Heart left ventricle (tissue), 16 donors: ENCODE measurements at regions not wholly inside any gene's neighbourhood (a gene's known extent, or its start where the extent isn't known, plus 50 kb on each side); places are given as distances from the start of the nearest gene placed in this dataset.

Experiments
- ATAC-seq, 4 donors: fragments of 200-7000 bp; cut with Tn5 transposase; one replicate each; pipeline ENCODE4 v1.9.1; 2020 to 2022; ENCODE audit warnings: moderate library complexity in 4 of 4, mild to moderate bottlenecking in 3 of 4, moderate number of reproducible peaks in 1 of 4
- DNase-seq, 5 donors: peaks; one replicate each; pipeline ENCODE4 v3.0.0-alpha.2; 2020
- H3K27ac ChIP-seq, 12 donors: fragments of 200-600 bp; sonication (generic) in 4 of 12; one replicate each; pipeline versions ENCODE4 v1.5.0 to v1.8.0; 2016 to 2022; ENCODE audit warnings: mild to moderate bottlenecking in 2 of 12
- H3K27me3 ChIP-seq, 9 donors: fragments of 200-600 bp; sonication (generic) in 2 of 9; one replicate each; pipeline versions ENCODE4 v1.5.1 to v1.8.0; 2016 to 2022; ENCODE audit warnings: mild to moderate bottlenecking in 3 of 9
- H3K36me3 ChIP-seq, 9 donors: fragments of 200-600 bp; sonication (generic) in 2 of 9; one replicate each; pipeline versions ENCODE4 v1.5.0 to v1.8.0; 2018 to 2022; ENCODE audit warnings: mild to moderate bottlenecking in 2 of 9
- H3K4me1 ChIP-seq, 12 donors: fragments of 200-600 bp; sonication (generic) in 4 of 12; one replicate each; pipeline versions ENCODE4 v1.5.0 to v1.8.0; 2016 to 2022; ENCODE audit warnings: mild to moderate bottlenecking in 3 of 12
- H3K4me3 ChIP-seq, 12 donors: fragments of 200-600 bp; sonication (generic) in 4 of 12; one replicate each; pipeline versions ENCODE4 v1.5.0 to v1.8.0; 2017 to 2022; ENCODE audit warnings: mild to moderate bottlenecking in 9 of 12, moderate library complexity in 4 of 12
- H3K9me3 ChIP-seq, 12 donors: fragments of 200-600 bp; sonication (generic) in 4 of 12; one replicate each; pipeline versions ENCODE4 v1.5.0 to v1.8.0; 2016 to 2022; ENCODE audit warnings: mild to moderate bottlenecking in 1 of 12
- CTCF ChIP-seq, 12 donors: fragments of 200-600 bp; sonication (generic) in 4 of 12; IDR thresholded peaks; one replicate each; pipeline versions ENCODE4 v1.5.0 to v1.8.0; 2018 to 2022; ENCODE audit warnings: antibody characterized with exemption in 12 of 12, mild to moderate bottlenecking in 5 of 12
- POLR2A ChIP-seq, 2 donors: fragments of 450-650 bp; IDR thresholded peaks; one replicate each; pipeline ENCODE4 v1.6.1; 2017; ENCODE audit warnings: antibody characterized with exemption in 2 of 2, mild to moderate bottlenecking in 2 of 2, moderate library complexity in 2 of 2
- WGBS, 4 donors: extraction: QIAGEN DNeasy Blood & Tissue Kit in 2 of 4; methylation state at CpG; one replicate each; pipeline versions ENCODE4 v1.1.5 to v1.1.7; 2013 to 2018; 5-methylcytosine and 5-hydroxymethylcytosine counted together
- intact Hi-C, 10 donors: fragments of 100-400 bp; cut with DNase I; formaldehyde crosslinking; loops; one replicate each; pipeline versions ENCODE4 v1.11.1 to v1.14.2; 2022
- donor health status: ischemic (EF 13 %, LVEDD 7.1; RV severe dilation, severe dysfunction).
- donor health status: healthy with polysubstance abuse.
- donor health status: DM: no; HTN: yes; CAD: no.
- donor health status: DM: no; HTN: no; CAD: no.
- donor health status: ischemic (EF 25% LVEDD 6.9; RV normal size, moderate dysfunction).
- donor health status: ischemic (EF 25% LVEDD 5.7; RV mildly dilated, moderate dysfunction).
- donor health status: healthy.
- donor health status: DM: yes; HTN: yes; CAD: no.
- donor health status: ischemic (EF 35%, LVEDD 5.7; RV mildly dilated, moderate dysfunction).
- donor health status: nonischemic (EF 11% LVEDD 7.7; RV severe dilation, severe dysfunction).
- donor health status: DM: yes; HTN: yes; CAD: no.
- donor health status: PGD.
- donor health status: ischemic (EF 29% LVEDD 5.4; RV normal size, mild dysfunction).
- donor health status: nonischemic (EF 23%, LVEDD 6.1; RV moderate dilation, normal function).

- ATAC-seq: no peak
- no peak overlapping the region for H3K4me3 ChIP-seq
- no peaks in the 10 kb centered on the region for H3K36me3 ChIP-seq
- H3K4me1 ChIP-seq: no peaks in the 10 kb centered on the region
- no peak for DNase-seq
- no peaks in the 10 kb centered on the region for H3K27me3 ChIP-seq
- WGBS, 4 donors: 95 to 99% (median 97%) methylated on average over 1 of the region's 1 CpG
- peaks cover 0 to 29% (median 14%) of the 10 kb centered on the region in 12 donors for H3K9me3 ChIP-seq
- H3K27ac ChIP-seq: no peak overlapping the region
- TF ChIP-seq CTCF (IDR thresholded peaks at IDR 0.05) (no peak), POLR2A (IDR thresholded peaks at IDR 0.05) (no peak)
- intact Hi-C loops: no loop called here
These were observed 211.0 kb upstream of the AKR1E2 start for GRCh38 chr10:4615042-4615441.

- DNase-seq: no peak
- Histone ChIP-seq H3K4me3 (no peak overlapping the region), H3K36me3 (no peaks in the 10 kb centered on the region), H3K4me1 (no peaks in the 10 kb centered on the region), H3K27me3 (no peaks in the 10 kb centered on the region), H3K9me3 (peaks cover 0 to 4% (median under 1%) of the 10 kb centered on the region in 12 donors), H3K27ac (no peak overlapping the region)
- no peak for ATAC-seq
- TF ChIP-seq POLR2A (IDR thresholded peaks at IDR 0.05): no peak
- no peak for TF ChIP-seq CTCF (IDR thresholded peaks at IDR 0.05)
- intact Hi-C loops: loop anchor here in 1 of 10 donors (5.0 kb wide), 1 partner anchor 37 kb away; no protein-coding TSS in a partner anchor
- WGBS, 4 donors: 71 to 86% (median 80%) methylated on average over 1 of the region's 1 CpG
These were observed 216.8 kb upstream of the AKR1E2 start for GRCh38 chr10:4609251-4609650.

- DNase-seq: no peak
- intact Hi-C loops: loop anchor here in 1 of 10 donors (5.0 kb wide), 1 partner anchor 35 kb away; no protein-coding TSS in a partner anchor
- Histone ChIP-seq H3K4me1 (no peaks in the 10 kb centered on the region), H3K27ac (no peak overlapping the region), H3K36me3 (no peaks in the 10 kb centered on the region), H3K4me3 (no peak overlapping the region), H3K9me3 (peaks cover 0 to 4% (median 0%) of the 10 kb centered on the region in 12 donors), H3K27me3 (no peaks in the 10 kb centered on the region)
- ATAC-seq: no peak
- WGBS, 4 donors: 79 to 96% (median 90%) methylated on average over 4 to 13 of the region's 13 CpGs
- TF ChIP-seq POLR2A (IDR thresholded peaks at IDR 0.05) (no peak), CTCF (IDR thresholded peaks at IDR 0.05) (no peak)
These were observed 218.3 kb upstream of the AKR1E2 start for GRCh38 chr10:4607681-4608080.

GRCh38 chr10:4606856-4607636 is 219.0 kb upstream of the AKR1E2 start:
- DNase-seq: no peak
- Histone ChIP-seq H3K4me1 (no peaks in the 10 kb centered on the region), H3K9me3 (peaks cover 0 to 4% (median 0%) of the 10 kb centered on the region in 12 donors), H3K36me3 (no peaks in the 10 kb centered on the region), H3K27me3 (no peaks in the 10 kb centered on the region), H3K27ac (no peak overlapping the region), H3K4me3 (no peak overlapping the region)
- no peak for ATAC-seq
- TF ChIP-seq POLR2A (IDR thresholded peaks at IDR 0.05) (no peak), CTCF (IDR thresholded peaks at IDR 0.05) (no peak)
- intact Hi-C loops: loop anchor here in 1 of 10 donors (5.0 kb wide), 1 partner anchor 35 kb away; no protein-coding TSS in a partner anchor
- WGBS, 4 donors: 94 to 97% (median 96%) methylated on average over 6 of the region's 6 CpGs
